DOHH2 (cell line): ENCODE measurements at regions not wholly inside any gene's neighbourhood (a gene's known extent, or its start where the extent isn't known, plus 50 kb on each side); places are given as distances from the start of the nearest gene placed in this dataset.

Experiments
- H3F3A ChIP-seq: fragments of 200-600 bp; sonication (generic), shearing (Covaris generic); 2 replicates; pipeline ENCODE4 v1.6.0; 2016; ENCODE audit warnings: antibody characterized with exemption, mild to moderate bottlenecking; ENCODE audit not compliant: control insufficient read depth, insufficient read depth
- H3K27ac ChIP-seq: fragments of 200-600 bp; sonication (generic); 2 replicates; pipeline ENCODE4 v1.5.1; 2014; ENCODE audit warnings: low read depth, mild to moderate bottlenecking, low read length, moderate library complexity
- H3K27me3 ChIP-seq: fragments of 200-600 bp; sonication (generic); 2 replicates; pipeline ENCODE4 v1.6.1; 2014; ENCODE audit warnings: mild to moderate bottlenecking, low read length, mixed read lengths; ENCODE audit not compliant: control insufficient read depth
- H3K36me3 ChIP-seq: fragments of 200-600 bp; sonication (generic); 2 replicates; pipeline ENCODE4 v1.6.1; 2014; ENCODE audit warnings: mild to moderate bottlenecking, low read length, moderate library complexity, mixed read lengths; ENCODE audit not compliant: control insufficient read depth
- H3K4me1 ChIP-seq: fragments of 200-600 bp; sonication (generic); 2 replicates; pipeline ENCODE4 v1.6.1; 2014; ENCODE audit warnings: mild to moderate bottlenecking, low read length, mixed read lengths; ENCODE audit not compliant: control insufficient read depth
- H3K4me2 ChIP-seq: fragments of 200-600 bp; sonication (generic); 2 replicates; pipeline ENCODE4 v1.6.0; 2014; ENCODE audit warnings: mild to moderate bottlenecking, low read length, moderate library complexity
- H3K4me3 ChIP-seq: fragments of 200-600 bp; sonication (generic); 2 replicates; pipeline ENCODE4 v1.5.1; 2014; ENCODE audit warnings: mild to moderate bottlenecking, low read length, mixed read lengths
- H3K79me2 ChIP-seq: fragments of 200-600 bp; sonication (generic); 2 replicates; pipeline ENCODE4 v1.6.1; 2014; ENCODE audit warnings: mild to moderate bottlenecking, low read length, mixed read lengths; ENCODE audit not compliant: control insufficient read depth
- H3K9me2 ChIP-seq: fragments of 200-600 bp; sonication (generic); replicated peaks from 2 replicates; pipeline ENCODE4 v1.6.1; 2014; ENCODE audit warnings: mild to moderate bottlenecking, low read length, mixed read lengths; ENCODE audit not compliant: control insufficient read depth
- H3K9me3 ChIP-seq: fragments of 200-600 bp; sonication (generic); 2 replicates; pipeline ENCODE4 v1.6.1; 2014; ENCODE audit warnings: antibody characterized with exemption, low read length, mixed read lengths; ENCODE audit not compliant: control insufficient read depth, insufficient read depth
- H4K20me1 ChIP-seq: fragments of 200-600 bp; sonication (generic); 2 replicates; pipeline ENCODE4 v1.6.0; 2014; ENCODE audit warnings: low read depth, mild to moderate bottlenecking, antibody characterized with exemption, low read length, moderate library complexity; ENCODE audit not compliant: control insufficient read depth, insufficient read depth
- EZH2phosphoT487 ChIP-seq: fragments of 200-600 bp; sonication (generic); IDR thresholded peaks from 2 replicates; pipeline ENCODE4 v1.6.1; 2017; ENCODE audit warnings: borderline replicate concordance, mild to moderate bottlenecking, antibody characterized with exemption, low read length, moderate library complexity, mixed read lengths
- TF ChIP-seq, protein P1 (sequence below): fragments of 200-600 bp; sonication (generic); IDR thresholded peaks from one replicate; pipeline ENCODE4 v1.5.1; 2014; ENCODE audit warnings: antibody characterized with exemption, mild to moderate bottlenecking, low read depth, low read length; ENCODE audit not compliant: poor library complexity, severe bottlenecking

DNA sequence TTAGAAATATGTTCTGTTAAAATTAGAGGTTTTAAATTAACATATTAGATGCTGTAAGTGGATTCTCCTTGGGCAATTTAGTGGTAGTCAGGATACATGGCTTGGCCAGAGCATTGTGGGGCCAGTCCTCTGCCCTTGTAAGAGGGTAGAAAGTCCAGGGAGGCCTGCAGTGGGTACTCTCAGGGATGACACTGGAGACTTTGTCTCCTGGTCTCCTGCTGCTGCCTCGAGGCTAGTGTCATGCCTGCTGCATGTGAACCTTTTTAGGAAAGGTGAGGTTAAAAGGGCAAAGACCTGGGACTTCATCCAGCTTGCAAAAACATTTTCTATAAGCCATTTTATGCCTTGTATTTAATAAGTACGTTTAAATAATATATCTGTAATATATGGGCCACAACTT lies 96.8 kb upstream of the PROK2 start:
- H3K4me2 ChIP-seq = no peak overlapping the region
- no peaks in the 10 kb centered on the region for H3K9me3 ChIP-seq
- TF ChIP-seq EZH2phosphoT487 = no peak
- TF ChIP-seq, protein P1, sequence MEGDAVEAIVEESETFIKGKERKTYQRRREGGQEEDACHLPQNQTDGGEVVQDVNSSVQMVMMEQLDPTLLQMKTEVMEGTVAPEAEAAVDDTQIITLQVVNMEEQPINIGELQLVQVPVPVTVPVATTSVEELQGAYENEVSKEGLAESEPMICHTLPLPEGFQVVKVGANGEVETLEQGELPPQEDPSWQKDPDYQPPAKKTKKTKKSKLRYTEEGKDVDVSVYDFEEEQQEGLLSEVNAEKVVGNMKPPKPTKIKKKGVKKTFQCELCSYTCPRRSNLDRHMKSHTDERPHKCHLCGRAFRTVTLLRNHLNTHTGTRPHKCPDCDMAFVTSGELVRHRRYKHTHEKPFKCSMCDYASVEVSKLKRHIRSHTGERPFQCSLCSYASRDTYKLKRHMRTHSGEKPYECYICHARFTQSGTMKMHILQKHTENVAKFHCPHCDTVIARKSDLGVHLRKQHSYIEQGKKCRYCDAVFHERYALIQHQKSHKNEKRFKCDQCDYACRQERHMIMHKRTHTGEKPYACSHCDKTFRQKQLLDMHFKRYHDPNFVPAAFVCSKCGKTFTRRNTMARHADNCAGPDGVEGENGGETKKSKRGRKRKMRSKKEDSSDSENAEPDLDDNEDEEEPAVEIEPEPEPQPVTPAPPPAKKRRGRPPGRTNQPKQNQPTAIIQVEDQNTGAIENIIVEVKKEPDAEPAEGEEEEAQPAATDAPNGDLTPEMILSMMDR = no peak
- no peaks in the 10 kb centered on the region for H3K4me1 ChIP-seq
- H3K4me3 ChIP-seq = no peak overlapping the region
- H4K20me1 ChIP-seq = no peaks in the 10 kb centered on the region
- H3K27ac ChIP-seq = no peak overlapping the region
- no peaks in the 10 kb centered on the region for H3K9me2 ChIP-seq
- no peaks in the 10 kb centered on the region for H3K79me2 ChIP-seq
- H3F3A ChIP-seq = no peaks in the 10 kb centered on the region
- H3K27me3 ChIP-seq = peaks cover 86% of the 10 kb centered on the region
- H3K36me3 ChIP-seq = no peaks in the 10 kb centered on the region

DNA sequence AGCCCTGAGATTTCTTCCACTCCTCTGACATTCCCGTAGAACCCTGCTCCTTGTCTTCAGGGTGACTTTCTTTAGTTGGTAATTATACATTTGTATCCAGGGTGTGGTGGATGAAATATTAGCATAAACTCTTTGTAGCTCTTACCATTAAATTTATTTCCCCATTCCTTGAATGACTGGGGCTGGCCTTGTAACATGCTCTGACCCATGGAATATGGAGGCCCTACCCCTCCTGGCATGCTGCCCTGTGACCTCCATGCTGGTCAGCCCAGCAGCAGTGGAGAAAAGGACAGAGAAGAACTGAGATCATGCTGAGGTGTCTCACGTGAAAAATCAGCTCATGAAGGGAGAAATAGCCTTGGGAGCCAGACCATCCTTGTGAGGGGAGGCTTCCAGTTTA lies 96.1 kb upstream of the PROK2 start:
- TF ChIP-seq EZH2phosphoT487 = no peak
- TF ChIP-seq, protein P1 = no peak
- Histone ChIP-seq H3K27me3 (peaks cover 81% of the 10 kb centered on the region), H3K4me2 (no peak overlapping the region)

DNA sequence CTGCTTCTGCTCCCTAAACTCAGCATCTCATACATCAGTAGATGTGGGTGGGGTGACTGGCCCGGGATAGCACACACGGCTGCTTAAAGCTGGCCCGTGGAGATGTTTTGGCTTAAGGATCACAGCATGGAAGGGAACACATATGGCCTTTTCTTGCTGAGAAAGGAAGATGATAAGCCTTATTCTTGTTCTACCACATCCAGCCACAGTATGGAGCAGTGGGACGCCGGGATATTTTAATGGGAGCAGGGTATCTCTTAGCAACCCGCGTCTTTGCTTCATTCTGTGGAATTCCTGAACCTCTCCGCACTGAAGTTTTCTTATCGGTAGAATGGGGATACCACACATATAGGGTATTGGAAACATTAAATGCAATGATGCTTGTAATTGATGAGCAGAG lies 94.1 kb upstream of the PROK2 start:
- Histone ChIP-seq H3K4me3 (no peak overlapping the region), H3K4me1 (peaks cover 11% of the 10 kb centered on the region), H3K4me2 (no peak overlapping the region), H4K20me1 (0 out of 2 replicates have a peak, but pooled peaks cover 4% of the 10 kb centered on the region), H3F3A (no peaks in the 10 kb centered on the region), H3K36me3 (no peaks in the 10 kb centered on the region), H3K79me2 (no peaks in the 10 kb centered on the region), H3K27me3 (peaks cover 75% of the 10 kb centered on the region), H3K9me2 (no peaks in the 10 kb centered on the region), H3K9me3 (no peaks in the 10 kb centered on the region), H3K27ac (no peak overlapping the region)
- TF ChIP-seq EZH2phosphoT487 = no peak
- TF ChIP-seq, protein P1 = no peak

More for the DNA sequence above, 96.1 kb upstream of the PROK2 start:
- H3K9me2 ChIP-seq = no peaks in the 10 kb centered on the region
- H3K9me3 ChIP-seq = no peaks in the 10 kb centered on the region
- no peaks in the 10 kb centered on the region for H3K79me2 ChIP-seq
- no peaks in the 10 kb centered on the region for H3K36me3 ChIP-seq
- H3K4me3 ChIP-seq = no peak overlapping the region
- no peaks in the 10 kb centered on the region for H3F3A ChIP-seq
- H3K4me1 ChIP-seq = no peaks in the 10 kb centered on the region
- no peaks in the 10 kb centered on the region for H4K20me1 ChIP-seq
- H3K27ac ChIP-seq = no peak overlapping the region
